ENCODE measurements at regions not wholly inside any gene's neighbourhood (a gene's known extent, or its start where the extent isn't known, plus 50 kb on each side); places are given as distances from the start of the nearest gene placed in this dataset.

GRCh38 chr6:133101790-133102189 is 139.4 kb upstream of the EYA4 start:
- TF ChIP-seq POLR2AphosphoS5 (IDR thresholded peaks at IDR 0.05): no peak
- TF ChIP-seq CTCF (IDR thresholded peaks at IDR 0.05): no peak
- TF ChIP-seq EP300 (IDR thresholded peaks at IDR 0.05): no peak
- no peak for TF ChIP-seq POLR2A (IDR thresholded peaks at IDR 0.05; ENCODE audit: low read depth)

Data from esophagus muscularis mucosa (tissue), 4 donors.